RWPE2 (cell line): ENCODE measurements at regions not wholly inside any gene's neighbourhood (a gene's known extent, or its start where the extent isn't known, plus 50 kb on each side); places are given as distances from the start of the nearest gene placed in this dataset.
"Not testable (repeated sequence)": the region's sequence is repeated elsewhere in the genome, so short reads cannot be mapped to it uniquely, and the experiment has no call there.

Source experiments
- ATAC-seq: fragments of 200-7000 bp; cut with Tn5 transposase; 3 replicates; pipeline ENCODE4 v1.9.1; 2021; ENCODE audit warnings: low read depth
- DNase-seq: peaks from one replicate; pipeline ENCODE4 v3.0.0-alpha.2; 2020; ENCODE audit warnings: low spot score
- H3K27ac ChIP-seq: fragments of 450-650 bp; 2 replicates; pipeline ENCODE4 v1.5.1; 2017; ENCODE audit warnings: mild to moderate bottlenecking; ENCODE audit not compliant: poor library complexity, severe bottlenecking
- H3K27me3 ChIP-seq: fragments of 250-450 bp; sonication (Bioruptor Pico); 2 replicates; pipeline ENCODE4 v1.5.1; 2021; ENCODE audit warnings: mild to moderate bottlenecking, moderate library complexity; ENCODE audit not compliant: insufficient read depth, poor library complexity, severe bottlenecking
- H3K36me3 ChIP-seq: fragments of 250-450 bp; sonication (Bioruptor Pico); 2 replicates; pipeline ENCODE4 v1.5.1; 2020; ENCODE audit warnings: low read depth, mild to moderate bottlenecking, moderate library complexity
- H3K4me1 ChIP-seq: fragments of 250-450 bp; sonication (Bioruptor Pico); 2 replicates; pipeline ENCODE4 v1.5.1; 2021; ENCODE audit warnings: mild to moderate bottlenecking, moderate library complexity; ENCODE audit not compliant: insufficient read depth, poor library complexity, severe bottlenecking
- H3K4me3 ChIP-seq: fragments of 250-450 bp; sonication (Bioruptor Pico); 2 replicates; pipeline ENCODE4 v1.5.1; 2021; ENCODE audit warnings: mild to moderate bottlenecking, moderate library complexity; ENCODE audit not compliant: severe bottlenecking
- H3K9me3 ChIP-seq: fragments of 250-450 bp; sonication (Bioruptor Pico); 2 replicates; pipeline ENCODE4 v1.5.1; 2021; ENCODE audit warnings: mild to moderate bottlenecking, moderate library complexity; ENCODE audit not compliant: severe bottlenecking
- TF ChIP-seq, protein P1 (sequence below): fragments of 450-650 bp; IDR thresholded peaks from one replicate; pipeline ENCODE4 v1.5.1; 2017; ENCODE audit warnings: mild to moderate bottlenecking, moderate library complexity; ENCODE audit not compliant: poor library complexity, severe bottlenecking

DNA sequence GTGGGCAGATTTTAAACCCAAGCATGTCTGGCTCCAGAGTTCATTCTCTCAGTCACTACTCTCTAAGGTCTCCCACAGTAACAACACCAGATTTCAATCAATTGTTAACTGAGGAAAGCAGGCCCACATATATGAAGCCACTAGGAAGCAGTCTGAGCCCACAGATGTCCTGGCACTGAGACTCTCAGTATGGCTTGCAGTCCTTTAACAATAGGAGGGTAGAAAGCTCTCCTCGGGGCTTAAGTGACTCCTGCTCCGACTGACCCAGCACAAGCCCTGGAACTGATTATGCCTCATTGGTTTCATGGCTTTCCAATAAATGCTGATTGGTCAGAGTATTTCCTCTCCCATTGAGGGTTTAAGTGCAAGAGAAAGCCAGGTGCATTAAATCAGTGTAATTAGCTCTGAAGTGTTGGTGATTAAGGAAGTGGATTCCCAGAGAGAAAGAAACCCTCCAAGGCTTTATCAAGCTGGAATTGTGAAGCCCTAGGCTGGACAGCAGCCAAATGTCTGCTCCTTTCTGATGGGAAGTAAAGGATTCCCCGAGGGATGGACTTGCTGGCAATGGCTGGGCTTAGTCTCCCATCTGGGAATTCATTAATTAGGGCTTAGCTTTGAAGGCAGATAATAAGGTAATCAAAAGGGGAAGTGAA lies 76.6 kb upstream of the PROKR2 start:
- Histone ChIP-seq H3K4me3 (no peak overlapping the region), H3K36me3 (no peaks in the 10 kb centered on the region), H3K9me3 (peaks cover 2% of the 10 kb centered on the region), H3K4me1 (no peaks in the 10 kb centered on the region), H3K27me3 (peaks cover 27% of the 10 kb centered on the region), H3K27ac (no peak overlapping the region)
- DNase-seq = no peak
- no peak for ATAC-seq
- TF ChIP-seq, protein P1, sequence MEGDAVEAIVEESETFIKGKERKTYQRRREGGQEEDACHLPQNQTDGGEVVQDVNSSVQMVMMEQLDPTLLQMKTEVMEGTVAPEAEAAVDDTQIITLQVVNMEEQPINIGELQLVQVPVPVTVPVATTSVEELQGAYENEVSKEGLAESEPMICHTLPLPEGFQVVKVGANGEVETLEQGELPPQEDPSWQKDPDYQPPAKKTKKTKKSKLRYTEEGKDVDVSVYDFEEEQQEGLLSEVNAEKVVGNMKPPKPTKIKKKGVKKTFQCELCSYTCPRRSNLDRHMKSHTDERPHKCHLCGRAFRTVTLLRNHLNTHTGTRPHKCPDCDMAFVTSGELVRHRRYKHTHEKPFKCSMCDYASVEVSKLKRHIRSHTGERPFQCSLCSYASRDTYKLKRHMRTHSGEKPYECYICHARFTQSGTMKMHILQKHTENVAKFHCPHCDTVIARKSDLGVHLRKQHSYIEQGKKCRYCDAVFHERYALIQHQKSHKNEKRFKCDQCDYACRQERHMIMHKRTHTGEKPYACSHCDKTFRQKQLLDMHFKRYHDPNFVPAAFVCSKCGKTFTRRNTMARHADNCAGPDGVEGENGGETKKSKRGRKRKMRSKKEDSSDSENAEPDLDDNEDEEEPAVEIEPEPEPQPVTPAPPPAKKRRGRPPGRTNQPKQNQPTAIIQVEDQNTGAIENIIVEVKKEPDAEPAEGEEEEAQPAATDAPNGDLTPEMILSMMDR = no peak

DNA sequence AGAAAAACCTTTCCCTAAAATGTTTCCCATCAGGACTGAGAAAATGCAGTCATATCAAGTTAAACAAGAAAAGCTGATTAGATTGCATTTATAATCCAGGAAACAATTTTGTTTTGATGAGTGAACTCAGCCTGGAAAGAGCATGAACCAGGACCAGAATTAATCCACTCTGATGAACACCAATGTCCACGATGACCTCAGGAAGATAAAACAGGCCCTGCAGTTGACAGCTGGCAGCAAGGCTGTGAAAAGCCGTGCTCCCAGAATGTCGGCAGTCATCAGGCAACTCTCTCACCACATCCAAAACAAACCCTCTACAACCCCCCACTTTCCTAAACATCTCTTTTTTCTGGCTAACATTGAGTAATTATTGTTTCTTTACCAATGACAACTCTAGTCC lies 74.0 kb upstream of the PROKR2 start:
- H3K9me3 ChIP-seq = peaks cover 2% of the 10 kb centered on the region
- TF ChIP-seq, protein P1 = no peak
- ATAC-seq (no peak), DNase-seq (no peak)
- peaks cover 27% of the 10 kb centered on the region for H3K27me3 ChIP-seq
- H3K4me3 ChIP-seq = no peak overlapping the region
- no peak overlapping the region for H3K27ac ChIP-seq
- no peaks in the 10 kb centered on the region for H3K4me1 ChIP-seq
- no peaks in the 10 kb centered on the region for H3K36me3 ChIP-seq

DNA sequence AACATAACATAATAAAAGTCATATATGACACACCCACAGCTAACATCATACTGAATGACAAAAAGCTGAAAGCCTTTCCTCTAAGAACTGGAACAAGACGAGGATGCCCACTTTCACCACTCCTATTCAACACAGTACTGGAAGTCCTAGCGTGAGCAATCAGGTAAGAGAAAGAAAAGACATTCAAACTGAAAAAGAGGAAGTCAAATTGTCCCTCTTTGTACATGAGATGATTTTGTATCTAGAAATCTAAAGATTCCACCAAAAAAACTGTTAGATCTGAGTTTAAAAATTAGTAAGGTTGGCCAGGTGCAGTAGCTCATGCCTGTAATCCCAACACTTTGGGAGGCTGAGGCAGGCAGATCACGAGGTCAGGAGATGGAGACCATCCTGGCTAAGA lies 70.1 kb upstream of the PROKR2 start:
- not testable (repeated sequence) for H3K36me3 ChIP-seq, H3K9me3 ChIP-seq, H3K4me1 ChIP-seq, H3K4me3 ChIP-seq, H3K27ac ChIP-seq, DNase-seq, ATAC-seq
- peaks cover 28% of the 10 kb centered on the region for H3K27me3 ChIP-seq

DNA sequence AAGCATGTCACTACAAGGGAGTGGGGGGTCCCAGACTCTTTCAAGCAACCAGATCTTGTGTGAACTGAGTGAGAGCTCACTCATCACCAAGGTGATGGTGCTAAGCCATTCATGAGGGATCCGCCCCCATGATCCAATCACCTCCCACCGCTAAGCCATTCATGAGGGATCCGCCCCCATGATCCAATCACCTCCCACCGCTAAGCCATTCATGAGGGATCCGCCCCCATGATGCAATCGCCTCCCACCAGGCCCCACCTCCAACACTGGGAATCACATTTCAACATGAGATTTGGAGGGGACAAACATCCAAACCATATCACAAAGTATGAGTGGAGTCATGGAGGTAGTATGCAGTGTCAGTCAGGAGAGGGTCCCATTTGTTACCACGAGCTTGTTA lies 64.8 kb upstream of the PROKR2 start:
- H3K4me3 ChIP-seq, H3K27ac ChIP-seq, H3K4me1 ChIP-seq, ATAC-seq, DNase-seq, H3K36me3 ChIP-seq, H3K9me3 ChIP-seq: not testable (repeated sequence)
- H3K27me3 ChIP-seq = peaks cover 12% of the 10 kb centered on the region

DNA sequence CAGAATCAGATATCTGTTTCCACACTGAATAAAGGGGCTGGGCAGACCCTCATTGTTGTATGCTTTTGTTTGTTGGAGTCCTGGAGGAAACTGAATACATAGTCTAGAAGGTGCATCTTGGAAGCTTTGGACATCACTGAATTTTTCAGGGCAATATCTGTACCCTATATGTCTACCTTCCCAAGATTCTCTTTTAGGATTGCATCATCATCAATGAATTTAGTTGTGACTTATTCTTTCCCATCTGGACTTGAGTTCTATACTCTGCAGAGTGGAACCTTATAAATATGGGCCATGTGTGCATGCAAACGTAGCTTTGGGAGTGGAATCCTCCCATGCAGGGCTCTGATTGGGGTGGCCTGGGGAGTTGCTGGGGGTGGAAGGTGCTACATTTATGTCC lies 60.7 kb upstream of the PROKR2 start:
- Histone ChIP-seq H3K4me1 (no peaks in the 10 kb centered on the region), H3K36me3 (no peaks in the 10 kb centered on the region), H3K9me3 (no peaks in the 10 kb centered on the region), H3K27me3 (peaks cover 7% of the 10 kb centered on the region), H3K4me3 (no peak overlapping the region), H3K27ac (no peak overlapping the region)
- TF ChIP-seq, protein P1 = no peak
- DNase-seq (no peak), ATAC-seq (no peak)

DNA sequence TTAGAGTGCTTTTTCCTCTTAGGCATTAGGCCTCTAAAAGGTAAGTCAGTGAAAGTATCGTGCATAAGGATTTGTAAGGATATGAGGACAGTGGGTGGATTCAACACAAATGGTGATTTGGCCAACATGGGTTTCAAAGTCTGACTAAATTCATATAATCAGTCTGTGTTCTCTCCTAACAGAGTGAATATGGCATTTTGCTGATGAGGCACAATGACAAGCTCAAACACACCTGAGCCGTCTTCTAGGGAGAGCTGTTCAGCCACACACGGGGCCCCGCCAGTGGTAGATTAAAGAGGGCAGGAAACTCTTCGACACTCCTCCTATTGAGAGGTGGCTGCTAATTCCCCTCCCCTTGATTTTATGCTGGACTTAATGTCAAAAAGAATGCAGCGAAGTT lies 59.5 kb upstream of the PROKR2 start:
- H3K27me3 ChIP-seq = peaks cover 7% of the 10 kb centered on the region
- DNase-seq = no peak
- no peaks in the 10 kb centered on the region for H3K4me1 ChIP-seq
- H3K36me3 ChIP-seq = no peaks in the 10 kb centered on the region
- no peaks in the 10 kb centered on the region for H3K9me3 ChIP-seq
- H3K27ac ChIP-seq = no peak overlapping the region
- TF ChIP-seq, protein P1 = no peak
- H3K4me3 ChIP-seq = no peak overlapping the region
- no peak for ATAC-seq
